ENCODE measurements at regions not wholly inside any gene's neighbourhood (a gene's known extent, or its start where the extent isn't known, plus 50 kb on each side); places are given as distances from the start of the nearest gene placed in this dataset.

- no peak for TF ChIP-seq CTCF (IDR thresholded peaks at IDR 0.05; ENCODE audit: insufficient read depth, low read length)
- TF ChIP-seq POLR2AphosphoS5 (IDR thresholded peaks at IDR 0.05; ENCODE audit: low read depth): no peak
- TF ChIP-seq REST (IDR thresholded peaks at IDR 0.05; ENCODE audit: insufficient replicate concordance, low read depth): no peak
- TF ChIP-seq GABPA (IDR thresholded peaks at IDR 0.05; ENCODE audit: low read depth): no peak
These were observed 522.5 kb downstream of the CD83 start for GRCh38 chr6:14639983-14640599.

Data from HL-60 (cell line).